SK-N-SH (cell line): ENCODE measurements at regions not wholly inside any gene's neighbourhood (a gene's known extent, or its start where the extent isn't known, plus 50 kb on each side); places are given as distances from the start of the nearest gene placed in this dataset.
A peak's percentile ranks its signal among the peaks of the same experiment; 100 is the strongest.

ENCODE experiments used
- CTCF ChIA-PET: fragments of 300-600, 350-600 bp; formaldehyde crosslinking; extraction: SDS; loops from one replicate; lab custom pipeline; 2021; lab: Yijun Ruan, JAX
- POLR2A ChIA-PET: fragments of 350-600 bp; sonication (Branson Sonifier 250); formaldehyde crosslinking; extraction: SDS; loops from one replicate; lab custom pipeline; 2020; ENCODE audit warnings: antibody characterized with exemption, inconsistent platforms; lab: Yijun Ruan, JAX
- DNase-seq: peaks from one replicate; pipeline ENCODE4 v3.0.0; 2012
- H2AFZ ChIP-seq: fragments of 200-600 bp; sonication (generic); 2 replicates; pipeline ENCODE4 v1.8.1; 2016; ENCODE audit warnings: antibody characterized with exemption, mild to moderate bottlenecking, low read depth
- H3F3A ChIP-seq: fragments of 200-600 bp; sonication (generic); replicated peaks from 2 replicates; pipeline ENCODE3; 2016; ENCODE audit warnings: antibody characterized with exemption, mild to moderate bottlenecking; ENCODE audit not compliant: insufficient read depth
- H3K27ac ChIP-seq, 2 experiments: fragments of 200-500 bp in 1 of 2; fragments of 200-600 bp in 1 of 2; sonication (Bioruptor generic) in 1 of 2; sonication (generic), shearing (Covaris generic) in 1 of 2; 2 replicates each; pipeline versions ENCODE4 v1.5.1 to v1.6.1; 2014 to 2016; ENCODE audit warnings: low read depth in 2 of 2, inconsistent platforms in 1 of 2, low read length in 1 of 2, mild to moderate bottlenecking in 1 of 2, mixed read lengths in 1 of 2
- H3K27me3 ChIP-seq: fragments of 200-600 bp; sonication (generic), shearing (Covaris generic); 2 replicates; pipeline ENCODE4 v1.6.1; 2016; ENCODE audit warnings: mixed run types; ENCODE audit not compliant: insufficient read depth
- H3K36me3 ChIP-seq, 2 experiments: fragments of 200-500 bp in 1 of 2; fragments of 200-600 bp in 1 of 2; sonication (Bioruptor generic) in 1 of 2; sonication (generic) in 1 of 2; replicated peaks in 1 of 2; 2 replicates each; pipeline versions ENCODE3 to v1.5.1; 2014 to 2016; ENCODE audit warnings: low read length in 1 of 2, mild to moderate bottlenecking in 1 of 2; ENCODE audit not compliant: insufficient read depth in 2 of 2, control insufficient read depth in 1 of 2
- H3K4me1 ChIP-seq, 2 experiments: fragments of 200-500 bp in 1 of 2; fragments of 200-600 bp in 1 of 2; sonication (Bioruptor generic) in 1 of 2; sonication (generic), shearing (Covaris generic) in 1 of 2; 2 replicates each; pipeline versions ENCODE4 v1.5.1 to v1.6.1; 2014 to 2016; ENCODE audit warnings: low read depth in 1 of 2, low read length in 1 of 2, mixed run types in 1 of 2; ENCODE audit not compliant: insufficient read depth in 2 of 2, control insufficient read depth in 1 of 2
- H3K4me2 ChIP-seq: fragments of 200-600 bp; sonication (generic), shearing (Covaris generic); 2 replicates; pipeline ENCODE4 v1.6.1; 2017; ENCODE audit warnings: mixed run types
- H3K4me3 ChIP-seq, 2 experiments: fragments of 200-500 bp in 1 of 2; fragments of 200-600 bp in 1 of 2; sonication (Bioruptor generic) in 1 of 2; sonication (generic), shearing (Covaris generic) in 1 of 2; 2 replicates each; pipeline versions ENCODE4 v1.5.1 to v1.8.1; 2014 to 2016; ENCODE audit warnings: low read depth in 2 of 2, inconsistent platforms in 1 of 2, low read length in 1 of 2, mild to moderate bottlenecking in 1 of 2, mixed read lengths in 1 of 2, moderate library complexity in 1 of 2
- H3K79me2 ChIP-seq: fragments of 200-600 bp; sonication (generic); 2 replicates; pipeline ENCODE4 v1.8.1; 2017; ENCODE audit warnings: mild to moderate bottlenecking; ENCODE audit not compliant: insufficient read depth
- H3K9ac ChIP-seq: fragments of 200-600 bp; sonication (generic); 2 replicates; pipeline ENCODE4 v1.6.1; 2017; ENCODE audit warnings: mixed run types
- H3K9me2 ChIP-seq: fragments of 200-600 bp; sonication (generic); 2 replicates; pipeline ENCODE4 v1.6.1; 2017; ENCODE audit warnings: mixed run types
- H3K9me3 ChIP-seq: fragments of 200-600 bp; sonication (generic); 2 replicates; pipeline ENCODE4 v1.6.1; 2017; ENCODE audit warnings: mixed run types, mild to moderate bottlenecking, moderate library complexity
- H4K20me1 ChIP-seq: fragments of 200-600 bp; sonication (generic); 2 replicates; pipeline ENCODE4 v1.6.1; 2017; ENCODE audit warnings: mild to moderate bottlenecking, mixed run types; ENCODE audit not compliant: insufficient read depth
- CHD2 ChIP-seq: fragments of 150-350 bp; IDR thresholded peaks from 2 replicates; pipeline ENCODE4 v1.6.1; 2018; ENCODE audit warnings: low read length; ENCODE audit not compliant: partially characterized antibody
- CTCF ChIP-seq: fragments of 200-600 bp; sonication (generic); IDR thresholded peaks from 2 replicates; pipeline ENCODE4 v1.6.1; 2017; ENCODE audit warnings: antibody characterized with exemption, mild to moderate bottlenecking, moderate library complexity
- ELF1 ChIP-seq: IDR thresholded peaks from 2 replicates; pipeline ENCODE4 v1.4.0; 2012
- EP300 ChIP-seq, 2 experiments: IDR thresholded peaks; 2 replicates each; pipeline versions ENCODE4 v1.4.0 to v1.6.1; 2012; ENCODE audit warnings: borderline replicate concordance in 1 of 2, low read depth in 1 of 2, low read length in 1 of 2
- EZH2phosphoT487 ChIP-seq: fragments of 200-600 bp; sonication (generic); IDR thresholded peaks from 2 replicates; pipeline ENCODE4 v1.6.1; 2017; ENCODE audit warnings: low read depth, mixed run types, mild to moderate bottlenecking, antibody characterized with exemption, moderate library complexity, borderline replicate concordance
- FOSL2 ChIP-seq: IDR thresholded peaks from 2 replicates; pipeline ENCODE4 v1.4.0; 2012; ENCODE audit warnings: low read depth, mild to moderate bottlenecking, moderate library complexity, borderline replicate concordance
- FOXM1 ChIP-seq: IDR thresholded peaks from 2 replicates; pipeline ENCODE4 v1.4.0; 2012; ENCODE audit warnings: low read depth, mild to moderate bottlenecking
- GABPA ChIP-seq: IDR thresholded peaks from 2 replicates; pipeline ENCODE4 v1.4.0; 2012; ENCODE audit warnings: low read depth, mild to moderate bottlenecking
- GATA2 ChIP-seq: sonication (generic); formaldehyde crosslinking; IDR thresholded peaks from 2 replicates; pipeline ENCODE4 v1.5.0; 2020; ENCODE audit warnings: mild to moderate bottlenecking, missing genetic modification reagents
- IRF3 ChIP-seq: fragments of 150-350 bp; IDR thresholded peaks from 2 replicates; pipeline ENCODE4 v1.6.1; 2016; ENCODE audit warnings: mild to moderate bottlenecking, low read depth, low read length
- JUND ChIP-seq: IDR thresholded peaks from 2 replicates; pipeline ENCODE4 v1.4.0; 2012
- MEF2A ChIP-seq: IDR thresholded peaks from 2 replicates; pipeline ENCODE4 v1.4.0; 2012; ENCODE audit warnings: low read depth, borderline replicate concordance
- NFIC ChIP-seq: IDR thresholded peaks from 2 replicates; pipeline ENCODE4 v1.4.0; 2012; ENCODE audit warnings: borderline replicate concordance
- NRF1 ChIP-seq: IDR thresholded peaks from 2 replicates; pipeline ENCODE4 v1.6.1; 2012; ENCODE audit warnings: low read depth, mild to moderate bottlenecking, low read length
- POLR2AphosphoS5 ChIP-seq: IDR thresholded peaks from 2 replicates; pipeline ENCODE4 v1.6.1; 2012; ENCODE audit warnings: low read depth, low read length
- RCOR1 ChIP-seq: fragments of 150-350 bp; IDR thresholded peaks from 2 replicates; pipeline ENCODE4 v1.6.1; 2017; ENCODE audit warnings: antibody characterized with exemption, low read length
- RXRA ChIP-seq: IDR thresholded peaks from 2 replicates; pipeline ENCODE4 v1.4.0; 2012; ENCODE audit warnings: low read depth, mild to moderate bottlenecking, borderline replicate concordance
- SIN3A ChIP-seq: IDR thresholded peaks from 2 replicates; pipeline ENCODE4 v1.6.1; 2012; ENCODE audit warnings: low read depth, mild to moderate bottlenecking, low read length, moderate library complexity, borderline replicate concordance
- TCF12 ChIP-seq: IDR thresholded peaks from 2 replicates; pipeline ENCODE4 v1.4.0; 2012
- ZBTB33 ChIP-seq: IDR thresholded peaks from 2 replicates; pipeline ENCODE4 v1.4.0; 2012; ENCODE audit warnings: low read depth, borderline replicate concordance
- WGBS: methylation state at CpG from one replicate; pipeline ENCODE4 v1.1.6; 2017; ENCODE audit warnings: low lambda C conversion rate; 5-methylcytosine and 5-hydroxymethylcytosine counted together

- no peak for TF ChIP-seq IRF3
- no peak for TF ChIP-seq MEF2A
- no peak for TF ChIP-seq EP300 (IDR thresholded peaks at IDR 0.05; ENCODE audit: borderline replicate concordance in 1 of 2, low read depth in 1 of 2, low read length in 1 of 2)
Measured at GRCh38 chr5:154603485-154603884, 125.5 kb upstream of the HAND1 start (continued).

GRCh38 chr5:154603011-154603410 lies 125.0 kb upstream of the HAND1 start:
- Histone ChIP-seq H3K4me3 (no peak overlapping the region), H3F3A (no peaks in the 10 kb centered on the region), H3K4me1 (peaks cover 5 to 38% of the 10 kb centered on the region in 2 experiments; a peak in 2 of 4 replicates), H3K27ac (peak overlapping the region in 1 of 2 experiments; percentile 85; a peak in 2 of 4 replicates), H2AFZ (no peak overlapping the region), H3K79me2 (no peaks in the 10 kb centered on the region), H3K9ac (no peak overlapping the region), H3K4me2 (no peak overlapping the region), H3K36me3 (no peaks in the 10 kb centered on the region), H4K20me1 (no peaks in the 10 kb centered on the region), H3K9me3 (no peaks in the 10 kb centered on the region), H3K9me2 (no peaks in the 10 kb centered on the region), H3K27me3 (no peaks in the 10 kb centered on the region)
- WGBS: 90% methylated on average over 1 of the region's 1 CpG
- CTCF ChIA-PET: interaction anchor here (0.7 to 3.6 kb wide), 6 partner anchors 33 to 141 kb away, joined by 3 to 24 read pairs (median 4); no protein-coding TSS in a partner anchor
- DNase-seq: no peak
- TF ChIP-seq ELF1 (no peak), IRF3 (no peak), CHD2 (no peak), JUND (no peak), POLR2AphosphoS5 (no peak), EZH2phosphoT487 (no peak), RXRA (no peak), GATA2 (no peak), GABPA (no peak), FOXM1 (no peak), NFIC (no peak), TCF12 (no peak), EP300 (IDR thresholded peaks at IDR 0.05; ENCODE audit: borderline replicate concordance in 1 of 2, low read depth in 1 of 2, low read length in 1 of 2) (no peak), CTCF (no peak), SIN3A (no peak), NRF1 (no peak), ZBTB33 (no peak), FOSL2 (no peak), RCOR1 (no peak)
- POLR2A ChIA-PET: interaction anchor here (1.4 to 2.2 kb wide), 4 partner anchors 75 to 116 kb away, joined by 3 to 16 read pairs (median 6); no protein-coding TSS in a partner anchor
